GM20000 (cell line): ENCODE measurements at regions not wholly inside any gene's neighbourhood (a gene's known extent, or its start where the extent isn't known, plus 50 kb on each side); places are given as distances from the start of the nearest gene placed in this dataset.

Experiments
- DNase-seq: peaks from one replicate; pipeline ENCODE4 v3.0.0; 2012; ENCODE audit warnings: low spot score
- CTCF ChIP-seq: IDR thresholded peaks from 2 replicates; pipeline ENCODE4 v1.5.1; 2012; ENCODE audit warnings: mild to moderate bottlenecking, control low read depth; ENCODE audit errors: extremely low read depth, missing control alignments

GRCh38 chrX:109312757-109313156 is 169.1 kb downstream of the GUCY2F start:
- TF ChIP-seq CTCF: no peak
- no peak for DNase-seq

GRCh38 chrX:109310031-109310430 is 171.9 kb downstream of the GUCY2F start:
- TF ChIP-seq CTCF: no peak
- no peak for DNase-seq

DNA sequence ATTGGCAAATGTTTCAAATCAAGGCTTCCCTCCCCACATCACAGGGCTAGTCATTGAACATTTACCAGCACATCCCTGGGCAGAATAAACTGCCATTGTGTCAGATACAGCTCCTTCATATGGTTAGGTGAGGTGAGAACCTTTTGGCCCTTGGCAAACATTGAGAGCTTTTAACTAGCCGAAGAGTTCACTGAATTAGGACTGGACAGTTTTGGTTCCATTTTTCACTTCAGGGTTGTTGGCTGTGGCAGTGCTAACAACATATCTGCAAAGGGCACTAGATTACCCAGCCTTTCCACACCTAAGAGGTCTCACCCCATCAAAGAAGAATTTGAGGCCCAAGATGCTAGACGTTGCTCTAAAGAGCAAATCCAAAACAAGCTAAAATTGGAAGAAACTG is 180.7 kb downstream of the GUCY2F start:
- TF ChIP-seq CTCF: no peak
- no peak for DNase-seq

DNA sequence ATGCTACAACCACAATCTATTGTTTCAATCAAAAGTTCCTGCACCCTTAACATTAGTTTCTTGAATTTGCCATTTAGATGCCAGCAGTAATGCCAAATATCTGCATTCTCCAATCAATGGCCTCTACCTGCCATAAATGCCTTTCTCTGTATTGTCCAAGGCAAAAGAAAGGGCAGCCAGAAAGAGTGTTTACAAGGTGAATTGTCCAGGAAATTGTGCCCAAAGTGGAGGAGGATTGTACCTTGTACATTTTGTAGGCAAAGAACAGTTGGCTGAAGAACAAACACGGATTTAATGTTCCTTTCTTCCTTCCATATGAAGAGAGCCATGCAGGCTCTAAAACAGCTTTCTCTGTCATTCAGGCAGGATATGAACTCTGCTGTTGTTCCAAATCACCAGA is 181.5 kb downstream of the GUCY2F start:
- TF ChIP-seq CTCF: no peak
- no peak for DNase-seq

DNA sequence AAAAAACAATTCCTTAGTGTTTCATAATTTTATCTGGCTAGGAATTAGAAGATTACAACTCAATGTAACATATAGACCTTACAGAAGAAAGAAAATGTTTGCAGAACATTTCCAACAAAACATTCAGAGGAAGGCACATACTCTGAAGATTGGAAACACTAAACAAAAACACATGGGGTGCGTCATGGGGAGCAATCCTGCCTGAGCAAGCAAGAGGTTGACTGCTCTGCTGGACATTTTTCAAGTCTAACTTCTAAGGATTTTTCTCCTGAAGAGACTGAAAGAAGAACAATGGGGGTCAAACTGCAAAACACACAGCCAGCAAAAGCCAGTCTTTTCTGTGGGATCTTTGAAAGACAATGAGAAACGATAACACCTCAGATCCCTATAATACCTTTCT is 182.8 kb downstream of the GUCY2F start:
- TF ChIP-seq CTCF: no peak
- no peak for DNase-seq

DNA sequence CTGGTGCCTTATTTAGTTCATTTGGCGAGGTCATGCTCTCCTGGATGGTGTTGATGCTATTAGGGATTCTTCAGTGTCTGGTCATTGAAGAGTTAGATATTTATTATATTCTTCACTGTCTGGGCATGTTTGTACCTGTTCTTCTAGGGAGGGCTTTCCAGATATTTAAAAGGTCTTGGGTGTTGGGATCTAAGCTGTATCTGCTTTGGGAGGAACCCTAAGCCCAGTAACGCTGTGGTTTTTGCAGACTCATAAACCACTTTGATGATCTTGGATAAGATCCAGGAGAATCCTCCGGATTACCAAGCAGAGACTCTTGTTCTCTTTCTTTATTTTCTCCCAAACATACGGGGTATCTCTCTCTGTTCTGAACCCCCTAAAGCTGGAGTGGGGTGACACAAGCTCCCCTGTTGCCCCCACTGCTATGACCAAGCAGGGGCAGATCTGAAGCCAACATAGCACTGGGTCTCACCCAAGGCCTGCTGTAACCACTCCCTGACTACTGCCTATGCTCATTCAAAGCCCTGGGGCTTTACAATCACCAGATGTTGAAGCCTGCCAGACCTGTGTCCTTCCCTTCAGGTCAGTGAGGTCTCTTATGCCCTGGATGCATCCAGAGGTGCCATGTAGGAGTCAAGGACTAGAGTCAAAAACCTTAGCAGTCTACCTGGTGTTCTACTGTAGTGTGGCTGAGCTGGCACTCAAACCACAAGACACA is 187.6 kb downstream of the GUCY2F start:
- no peak for TF ChIP-seq CTCF
- DNase-seq: no peak

DNA sequence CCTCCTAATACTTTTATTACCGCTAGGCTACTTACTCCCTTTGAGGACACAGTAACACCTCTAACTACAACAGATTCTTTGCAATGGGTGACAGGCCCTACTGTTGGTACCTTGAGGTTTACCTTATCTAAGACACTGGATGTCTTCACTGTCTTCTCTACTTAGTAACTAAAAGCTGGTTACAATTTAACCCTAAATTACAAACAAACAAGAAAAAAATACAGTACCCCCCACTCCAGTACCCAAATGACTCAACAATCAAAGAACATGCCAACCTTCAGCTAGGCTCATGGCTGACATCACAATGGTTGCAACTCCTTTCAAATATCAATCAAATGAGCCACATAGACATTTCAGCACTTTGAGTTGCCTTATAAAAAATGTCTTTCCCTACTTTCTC is 198.0 kb downstream of the GUCY2F start:
- no peak for TF ChIP-seq CTCF
- DNase-seq: no peak
